A673 (cell line): ENCODE measurements at regions not wholly inside any gene's neighbourhood (a gene's known extent, or its start where the extent isn't known, plus 50 kb on each side); places are given as distances from the start of the nearest gene placed in this dataset.

Source experiments
- BruUV-seq: library from RNA; stranded (reverse); fragments of 400-500 nt; replicated peaks from 2 replicates; lab custom pipeline; 2021; lab: Mats Ljungman, UMichigan
- CTCF ChIA-PET: fragments of 300-600 bp; sonication (Branson Sonifier 250); formaldehyde crosslinking; loops from one replicate; lab custom pipeline; 2022; ENCODE audit warnings: antibody characterized with exemption; lab: Charles Lee
- POLR2A ChIA-PET: fragments of 300-600 bp; sonication (Branson Sonifier 250); formaldehyde crosslinking; loops from one replicate; lab custom pipeline; 2022; ENCODE audit warnings: antibody characterized with exemption; ENCODE audit not compliant: low non-redundant PET; lab: Charles Lee
- DNase-seq: peaks from one replicate; pipeline ENCODE4 v3.0.0-alpha.2; 2015; ENCODE audit warnings: low spot score
- H3K27ac ChIP-seq: fragments of 200-600 bp; sonication (generic); 2 replicates; pipeline ENCODE4 v1.5.1; 2016; ENCODE audit warnings: mixed run types, low read depth, mild to moderate bottlenecking, mixed read lengths, antibody characterized with exemption, low read length; ENCODE audit not compliant: poor library complexity, severe bottlenecking
- H3K27me3 ChIP-seq: fragments of 200-600 bp; sonication (generic); replicated peaks from 2 replicates; pipeline ENCODE4 v1.6.1; 2017; ENCODE audit warnings: mixed run types, low read depth, mild to moderate bottlenecking, mixed read lengths, antibody characterized with exemption, low read length; ENCODE audit not compliant: insufficient read depth, poor library complexity
- H3K36me3 ChIP-seq: fragments of 200-600 bp; sonication (generic); 2 replicates; pipeline ENCODE4 v1.6.1; 2016; ENCODE audit warnings: mixed run types, mild to moderate bottlenecking, mixed read lengths, antibody characterized with exemption, low read length; ENCODE audit not compliant: insufficient read depth, poor library complexity, severe bottlenecking
- H3K4me1 ChIP-seq: fragments of 200-600 bp; sonication (generic); 2 replicates; pipeline ENCODE4 v1.6.1; 2017; ENCODE audit warnings: mixed run types, mild to moderate bottlenecking, mixed read lengths, antibody characterized with exemption, low read length; ENCODE audit not compliant: insufficient read depth, poor library complexity, severe bottlenecking
- H3K4me3 ChIP-seq: fragments of 200-600 bp; sonication (generic); 2 replicates; pipeline ENCODE4 v1.5.1; 2016; ENCODE audit warnings: low read depth, mixed run types, mild to moderate bottlenecking, mixed read lengths, low read length; ENCODE audit not compliant: poor library complexity, severe bottlenecking
- H3K9me3 ChIP-seq: fragments of 200-600 bp; sonication (generic); 2 replicates; pipeline ENCODE4 v1.6.1; 2016; ENCODE audit warnings: mixed run types, low read depth, mild to moderate bottlenecking, mixed read lengths, antibody characterized with exemption, low read length; ENCODE audit not compliant: poor library complexity, severe bottlenecking
- EZH2 ChIP-seq: fragments of 200-600 bp; sonication (generic); IDR thresholded peaks from 2 replicates; pipeline ENCODE4 v1.6.1; 2017; ENCODE audit warnings: borderline replicate concordance, low read depth, mild to moderate bottlenecking, mixed read lengths, antibody characterized with exemption, low read length; ENCODE audit not compliant: poor library complexity, severe bottlenecking
- intact Hi-C: fragments of 100-400 bp; cut with micrococcal nuclease; formaldehyde crosslinking; loops from one replicate; pipeline ENCODE4 v1.10.0; 2022; ENCODE audit not compliant: unreplicated experiment
- TF ChIP-seq, protein P1 (sequence below): fragments of 300-800, 200-600 bp; sonication (generic); conservative IDR thresholded peaks from 2 replicates; pipeline ENCODE4 v1.5.1; 2017; ENCODE audit warnings: low read depth, mild to moderate bottlenecking, antibody characterized with exemption, low read length, moderate library complexity, mixed read lengths

DNA sequence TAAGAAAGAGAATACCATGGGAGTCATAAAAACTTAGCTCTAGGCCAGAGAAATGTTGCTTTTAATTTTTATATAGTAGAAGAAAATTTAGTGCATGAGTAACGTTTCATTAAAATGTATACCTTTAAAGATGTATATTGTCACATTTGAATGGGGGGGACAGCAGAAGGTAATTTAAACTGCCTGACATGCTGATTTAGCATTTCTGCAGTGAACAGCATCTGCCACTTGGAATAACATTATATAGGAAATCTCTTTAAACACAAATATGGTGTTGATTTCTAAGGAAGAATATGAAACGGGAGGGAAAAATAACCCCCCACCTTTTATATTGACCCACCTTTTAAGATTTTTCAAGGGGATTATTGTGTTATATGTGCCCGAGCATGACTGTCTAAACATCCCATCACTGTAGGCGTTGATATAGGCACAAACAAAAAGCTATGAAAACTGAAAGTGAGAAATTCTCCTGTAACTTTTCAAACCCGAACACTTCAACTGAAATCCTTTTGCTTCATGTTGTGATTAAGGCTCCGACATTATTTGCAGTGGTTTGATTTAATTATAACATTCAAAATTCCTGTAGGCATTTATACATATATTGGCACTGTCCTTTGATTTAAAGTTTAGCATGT, 244.7 kb upstream of the CELF2 start:
- Histone ChIP-seq H3K9me3 (no peaks in the 10 kb centered on the region), H3K27me3 (peaks cover 5% of the 10 kb centered on the region), H3K4me1 (no peaks in the 10 kb centered on the region), H3K4me3 (no peak overlapping the region), H3K27ac (no peak overlapping the region), H3K36me3 (no peaks in the 10 kb centered on the region)
- BruUV-seq, result no TSS peak
- intact Hi-C loops, result no loop called here
- ChIA-PET CTCF (no interaction called here), POLR2A (no interaction called here)
- no peak for DNase-seq
- no peak for TF ChIP-seq EZH2
- TF ChIP-seq, protein P1, sequence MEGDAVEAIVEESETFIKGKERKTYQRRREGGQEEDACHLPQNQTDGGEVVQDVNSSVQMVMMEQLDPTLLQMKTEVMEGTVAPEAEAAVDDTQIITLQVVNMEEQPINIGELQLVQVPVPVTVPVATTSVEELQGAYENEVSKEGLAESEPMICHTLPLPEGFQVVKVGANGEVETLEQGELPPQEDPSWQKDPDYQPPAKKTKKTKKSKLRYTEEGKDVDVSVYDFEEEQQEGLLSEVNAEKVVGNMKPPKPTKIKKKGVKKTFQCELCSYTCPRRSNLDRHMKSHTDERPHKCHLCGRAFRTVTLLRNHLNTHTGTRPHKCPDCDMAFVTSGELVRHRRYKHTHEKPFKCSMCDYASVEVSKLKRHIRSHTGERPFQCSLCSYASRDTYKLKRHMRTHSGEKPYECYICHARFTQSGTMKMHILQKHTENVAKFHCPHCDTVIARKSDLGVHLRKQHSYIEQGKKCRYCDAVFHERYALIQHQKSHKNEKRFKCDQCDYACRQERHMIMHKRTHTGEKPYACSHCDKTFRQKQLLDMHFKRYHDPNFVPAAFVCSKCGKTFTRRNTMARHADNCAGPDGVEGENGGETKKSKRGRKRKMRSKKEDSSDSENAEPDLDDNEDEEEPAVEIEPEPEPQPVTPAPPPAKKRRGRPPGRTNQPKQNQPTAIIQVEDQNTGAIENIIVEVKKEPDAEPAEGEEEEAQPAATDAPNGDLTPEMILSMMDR, result no peak

DNA sequence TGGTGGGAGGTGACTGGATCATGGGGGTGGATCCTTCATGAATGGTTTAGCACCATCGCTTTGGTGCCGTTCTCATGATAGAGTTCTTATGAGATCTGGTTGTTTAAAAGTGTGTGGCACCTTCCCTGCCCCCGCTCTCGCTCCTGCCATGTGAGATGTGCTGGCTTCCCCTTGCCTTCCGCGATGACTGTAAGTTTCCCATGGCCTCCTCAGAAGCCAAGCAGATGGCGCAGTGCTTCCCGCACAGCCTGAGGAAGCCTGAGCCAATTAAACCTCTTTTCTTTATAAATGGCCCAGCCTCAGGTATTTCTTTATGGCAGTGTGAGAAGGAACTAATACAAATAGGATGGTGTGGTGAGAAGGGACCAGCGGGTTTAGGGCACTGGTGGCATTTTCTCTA, 243.3 kb upstream of the CELF2 start:
- ChIA-PET POLR2A (no interaction called here), CTCF (no interaction called here)
- H3K27ac ChIP-seq, result no peak overlapping the region
- H3K9me3 ChIP-seq, result no peaks in the 10 kb centered on the region
- no peak for TF ChIP-seq EZH2
- TF ChIP-seq, protein P1, result no peak
- BruUV-seq, result no TSS peak
- H3K4me3 ChIP-seq, result no peak overlapping the region
- H3K27me3 ChIP-seq, result peaks cover 5% of the 10 kb centered on the region
- H3K36me3 ChIP-seq, result no peaks in the 10 kb centered on the region
- intact Hi-C loops, result no loop called here
- no peak for DNase-seq
- H3K4me1 ChIP-seq, result no peaks in the 10 kb centered on the region

DNA sequence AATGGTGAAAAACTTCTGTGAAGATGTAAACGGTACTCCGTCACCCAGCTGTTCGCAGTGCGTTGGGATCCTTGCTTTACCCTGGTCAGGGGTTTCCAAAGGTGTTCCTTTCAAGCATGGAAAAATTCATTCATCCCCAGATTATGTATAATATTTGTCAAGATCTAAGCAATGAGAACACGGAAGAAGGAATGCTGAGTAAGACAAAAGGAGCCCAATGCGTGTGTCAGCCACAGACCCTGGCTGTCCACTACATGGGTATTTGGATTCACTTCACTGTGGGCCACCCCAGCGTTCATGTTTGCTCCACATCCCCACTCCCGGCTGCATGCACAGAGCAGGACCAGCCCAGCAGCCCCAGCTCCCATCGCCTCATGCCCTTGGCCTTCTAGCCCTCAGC, 241.3 kb upstream of the CELF2 start:
- Histone ChIP-seq H3K27ac (no peak overlapping the region), H3K4me3 (no peak overlapping the region), H3K9me3 (no peaks in the 10 kb centered on the region), H3K36me3 (no peaks in the 10 kb centered on the region), H3K27me3 (peaks cover 5% of the 10 kb centered on the region), H3K4me1 (no peaks in the 10 kb centered on the region)
- CTCF ChIA-PET, result no interaction called here
- no peak for DNase-seq
- POLR2A ChIA-PET, result no interaction called here
- no peak for TF ChIP-seq EZH2
- TF ChIP-seq, protein P1, result no peak
- intact Hi-C loops, result no loop called here
- BruUV-seq, result no TSS peak
